GM21367 (cell line): ENCODE measurements at regions not wholly inside any gene's neighbourhood (a gene's known extent, or its start where the extent isn't known, plus 50 kb on each side); places are given as distances from the start of the nearest gene placed in this dataset.

ENCODE experiments used
- ATAC-seq: cut with Tn5 transposase; IDR thresholded peaks from one replicate; pipeline ENCODE4 v1.9.1; 2021; ENCODE audit not compliant: unreplicated experiment

- no peak for ATAC-seq
These were observed 168.1 kb downstream of the ZBTB18 start for GRCh38 chr1:244219149-244219548.

- ATAC-seq = no peak
These were observed 168.7 kb downstream of the ZBTB18 start for GRCh38 chr1:244219802-244220201.

GRCh38 chr1:244220410-244220809, 169.3 kb downstream of the ZBTB18 start:
- ATAC-seq = no peak

GRCh38 chr1:244221991-244222390, 170.9 kb downstream of the ZBTB18 start:
- ATAC-seq = no peak

GRCh38 chr1:244224487-244225430, 173.7 kb downstream of the ZBTB18 start:
- no peak for ATAC-seq

GRCh38 chr1:244226435-244226834, 175.4 kb downstream of the ZBTB18 start:
- ATAC-seq = no peak

GRCh38 chr1:244230470-244230869, 179.4 kb downstream of the ZBTB18 start:
- ATAC-seq = no peak

- no peak for ATAC-seq
These were observed 180.1 kb downstream of the ZBTB18 start for GRCh38 chr1:244231193-244231571.

- no peak for ATAC-seq
These were observed 180.7 kb downstream of the ZBTB18 start for GRCh38 chr1:244231572-244232315.

- ATAC-seq = no peak
These were observed 183.0 kb downstream of the ZBTB18 start for GRCh38 chr1:244234009-244234643.

- ATAC-seq = no peak
These were observed 184.1 kb downstream of the ZBTB18 start for GRCh38 chr1:244235157-244235556.

GRCh38 chr1:244236101-244236500, 185.0 kb downstream of the ZBTB18 start:
- ATAC-seq = no peak

- no peak for ATAC-seq
These were observed 185.6 kb downstream of the ZBTB18 start for GRCh38 chr1:244236721-244237120.

GRCh38 chr1:244237445-244237844, 186.4 kb downstream of the ZBTB18 start:
- no peak for ATAC-seq

GRCh38 chr1:244239261-244239770, 188.2 kb downstream of the ZBTB18 start:
- ATAC-seq = no peak

GRCh38 chr1:244241438-244241837, 190.4 kb downstream of the ZBTB18 start:
- ATAC-seq = no peak

GRCh38 chr1:244242446-244242845, 191.4 kb downstream of the ZBTB18 start:
- no peak for ATAC-seq

GRCh38 chr1:244246334-244246733, 195.3 kb downstream of the ZBTB18 start:
- ATAC-seq = no peak

- no peak for ATAC-seq
These were observed 197.3 kb downstream of the ZBTB18 start for GRCh38 chr1:244248426-244248825.

GRCh38 chr1:244252211-244252610, 199.5 kb downstream of the ADSS2 start:
- no peak for ATAC-seq

- peak; percentile 57 for ATAC-seq
These were observed 197.2 kb downstream of the ADSS2 start for GRCh38 chr1:244254467-244254866.
